Heart right ventricle (tissue), 16 donors: ENCODE measurements at regions not wholly inside any gene's neighbourhood (a gene's known extent, or its start where the extent isn't known, plus 50 kb on each side); places are given as distances from the start of the nearest gene placed in this dataset.

Experiments used
- ATAC-seq, 8 donors: fragments of 200-7000 bp; cut with Tn5 transposase; one replicate each; pipeline ENCODE4 v1.9.1; 2020; ENCODE audit warnings: mild to moderate bottlenecking in 8 of 8, moderate library complexity in 8 of 8, moderate number of reproducible peaks in 1 of 8
- DNase-seq, 2 donors: peaks; one replicate each; pipeline ENCODE4 v3.0.0-alpha.2; 2020
- H3K27ac ChIP-seq, 10 donors: fragments of 200-600 bp; sonication (generic) in 2 of 10; one replicate each; pipeline versions ENCODE4 v1.5.0 to v1.8.0; 2020 to 2022; ENCODE audit warnings: mild to moderate bottlenecking in 3 of 10
- H3K27me3 ChIP-seq, 7 donors: fragments of 200-600 bp; one replicate each; pipeline ENCODE4 v1.8.0; 2021 to 2022; ENCODE audit warnings: mild to moderate bottlenecking in 2 of 7
- H3K36me3 ChIP-seq, 9 donors: fragments of 200-600 bp; sonication (generic) in 1 of 9; one replicate each; pipeline versions ENCODE4 v1.5.0 to v1.8.0; 2020 to 2022; ENCODE audit warnings: mild to moderate bottlenecking in 2 of 9
- H3K4me1 ChIP-seq, 9 donors: fragments of 200-600 bp; sonication (generic) in 1 of 9; one replicate each; pipeline versions ENCODE4 v1.5.0 to v1.8.0; 2020 to 2022; ENCODE audit warnings: mild to moderate bottlenecking in 4 of 9
- H3K4me3 ChIP-seq, 10 donors: fragments of 200-600 bp; sonication (generic) in 2 of 10; one replicate each; pipeline versions ENCODE4 v1.5.0 to v1.8.0; 2020 to 2022; ENCODE audit warnings: mild to moderate bottlenecking in 7 of 10, moderate library complexity in 2 of 10
- H3K9me3 ChIP-seq, 11 donors: fragments of 200-600 bp in 10 of 11; sonication (generic) in 2 of 11; one replicate each; pipeline versions ENCODE4 v1.5.0 to v1.8.0; 2013 to 2022; ENCODE audit warnings: mild to moderate bottlenecking in 2 of 11, control low read depth in 1 of 11, moderate library complexity in 1 of 11
- WGBS, 2 donors: extraction: QIAGEN DNeasy Blood & Tissue Kit; methylation state at CpG; one replicate each; pipeline ENCODE4 v1.1.7; 2013; ENCODE audit warnings: inconsistent platforms in 1 of 2; 5-methylcytosine and 5-hydroxymethylcytosine counted together
- intact Hi-C, 10 donors: fragments of 100-400 bp; cut with DNase I; formaldehyde crosslinking; loops; one replicate each; pipeline versions ENCODE4 v1.11.1 to v1.14.2; 2022
- TF ChIP-seq, protein P1 (sequence below), 9 donors: fragments of 200-600 bp; sonication (generic) in 2 of 9; IDR thresholded peaks; one replicate each; pipeline versions ENCODE4 v1.5.0 to v1.8.0; 2021 to 2022; ENCODE audit warnings: antibody characterized with exemption in 9 of 9, mild to moderate bottlenecking in 5 of 9, moderate library complexity in 1 of 9
- donor health status: Arrhythmogenic right ventricular cardiomyopathy.
- donor health status: ischemic (EF 13 %, LVEDD 7.1; RV severe dilation, severe dysfunction).
- donor health status: healthy with polysubstance abuse.
- donor health status: DM: no; HTN: yes; CAD: no.
- donor health status: DM: no; HTN: no; CAD: no.
- donor health status: ischemic (EF 25% LVEDD 6.9; RV normal size, moderate dysfunction).
- donor health status: ischemic (EF 25% LVEDD 5.7; RV mildly dilated, moderate dysfunction).
- donor health status: healthy.
- donor health status: DM: yes; HTN: yes; CAD: no.
- donor health status: Ischemic cardiomyopathy.
- donor health status: ischemic (EF 35%, LVEDD 5.7; RV mildly dilated, moderate dysfunction).
- donor health status: nonischemic (EF 11% LVEDD 7.7; RV severe dilation, severe dysfunction).
- donor health status: DM: yes; HTN: yes; CAD: no.
- donor health status: PGD.
- donor health status: ischemic (EF 29% LVEDD 5.4; RV normal size, mild dysfunction).
- donor health status: nonischemic (EF 23%, LVEDD 6.1; RV moderate dilation, normal function).

GRCh38 chrX:20530406-20530921 lies 263.8 kb upstream of the RPS6KA3 start:
- Histone ChIP-seq H3K4me3 (peak overlapping the region in 5 of 10 donors; percentile 20 to 33 (median 24)), H3K4me1 (no peaks in the 10 kb centered on the region), H3K27ac (peak overlapping the region in 2 of 10 donors; percentile 2 to 31), H3K9me3 (no peaks in the 10 kb centered on the region), H3K36me3 (no peaks in the 10 kb centered on the region), H3K27me3 (peaks cover 0 to 78% (median 0%) of the 10 kb centered on the region in 7 donors)
- intact Hi-C loops, result loop anchor here in 5 of 10 donors (2.0 to 10.0 kb wide), 7 partner anchors 844 to 1447 kb away; partner anchors contain the start of gene CNKSR2 (in 1 of the 5)
- ATAC-seq (peak in 6 of 8 donors; percentile 39 to 73 (median 58)), DNase-seq (peak in 1 of 2 donors; percentile 33)
- WGBS, 2 donors, result 2 to 4% methylated on average over 9 of the region's 9 CpGs
- TF ChIP-seq, protein P1, sequence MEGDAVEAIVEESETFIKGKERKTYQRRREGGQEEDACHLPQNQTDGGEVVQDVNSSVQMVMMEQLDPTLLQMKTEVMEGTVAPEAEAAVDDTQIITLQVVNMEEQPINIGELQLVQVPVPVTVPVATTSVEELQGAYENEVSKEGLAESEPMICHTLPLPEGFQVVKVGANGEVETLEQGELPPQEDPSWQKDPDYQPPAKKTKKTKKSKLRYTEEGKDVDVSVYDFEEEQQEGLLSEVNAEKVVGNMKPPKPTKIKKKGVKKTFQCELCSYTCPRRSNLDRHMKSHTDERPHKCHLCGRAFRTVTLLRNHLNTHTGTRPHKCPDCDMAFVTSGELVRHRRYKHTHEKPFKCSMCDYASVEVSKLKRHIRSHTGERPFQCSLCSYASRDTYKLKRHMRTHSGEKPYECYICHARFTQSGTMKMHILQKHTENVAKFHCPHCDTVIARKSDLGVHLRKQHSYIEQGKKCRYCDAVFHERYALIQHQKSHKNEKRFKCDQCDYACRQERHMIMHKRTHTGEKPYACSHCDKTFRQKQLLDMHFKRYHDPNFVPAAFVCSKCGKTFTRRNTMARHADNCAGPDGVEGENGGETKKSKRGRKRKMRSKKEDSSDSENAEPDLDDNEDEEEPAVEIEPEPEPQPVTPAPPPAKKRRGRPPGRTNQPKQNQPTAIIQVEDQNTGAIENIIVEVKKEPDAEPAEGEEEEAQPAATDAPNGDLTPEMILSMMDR (IDR thresholded peaks at IDR 0.05), result peak; percentile 23 to 78 (median 64)

- H3K27ac ChIP-seq, result peak overlapping the region in 1 of 10 donors; percentile 2
- WGBS, 2 donors, result 0 to 11% methylated on average over 1 of the region's 1 CpG
- H3K4me1 ChIP-seq, result no peaks in the 10 kb centered on the region
- H3K4me3 ChIP-seq, result peak overlapping the region in 5 of 10 donors; percentile 20 to 33 (median 24)
- ATAC-seq, result no peak
- intact Hi-C loops, result loop anchor here in 9 of 10 donors (2.0 to 10.0 kb wide), 12 partner anchors 845 to 1448 kb away; partner anchors contain the start of gene CNKSR2 (in 1 of the 9)
- H3K27me3 ChIP-seq, result peaks cover 0 to 70% (median 0%) of the 10 kb centered on the region in 7 donors
- H3K36me3 ChIP-seq, result no peaks in the 10 kb centered on the region
- TF ChIP-seq, protein P1 (IDR thresholded peaks at IDR 0.05), result no peak
- no peak for DNase-seq
- no peaks in the 10 kb centered on the region for H3K9me3 ChIP-seq
These were observed 263.0 kb upstream of the RPS6KA3 start for GRCh38 chrX:20529711-20530110.

- Histone ChIP-seq H3K27ac (no peak overlapping the region), H3K36me3 (no peaks in the 10 kb centered on the region), H3K9me3 (no peaks in the 10 kb centered on the region), H3K27me3 (peaks cover 0 to 67% (median 0%) of the 10 kb centered on the region in 7 donors), H3K4me3 (no peak overlapping the region), H3K4me1 (no peaks in the 10 kb centered on the region)
- intact Hi-C loops, result loop anchor here in 8 of 10 donors (5.0 to 10.0 kb wide), 9 partner anchors 946 to 1446 kb away; no protein-coding TSS in a partner anchor
- TF ChIP-seq, protein P1 (IDR thresholded peaks at IDR 0.05), result no peak
- ATAC-seq (peak in 2 of 8 donors; percentile 30 to 56), DNase-seq (no peak)
- WGBS, 2 donors, result 7 to 12% methylated on average over 9 of the region's 9 CpGs
These were observed 262.6 kb upstream of the RPS6KA3 start for GRCh38 chrX:20529301-20529700.

DNA sequence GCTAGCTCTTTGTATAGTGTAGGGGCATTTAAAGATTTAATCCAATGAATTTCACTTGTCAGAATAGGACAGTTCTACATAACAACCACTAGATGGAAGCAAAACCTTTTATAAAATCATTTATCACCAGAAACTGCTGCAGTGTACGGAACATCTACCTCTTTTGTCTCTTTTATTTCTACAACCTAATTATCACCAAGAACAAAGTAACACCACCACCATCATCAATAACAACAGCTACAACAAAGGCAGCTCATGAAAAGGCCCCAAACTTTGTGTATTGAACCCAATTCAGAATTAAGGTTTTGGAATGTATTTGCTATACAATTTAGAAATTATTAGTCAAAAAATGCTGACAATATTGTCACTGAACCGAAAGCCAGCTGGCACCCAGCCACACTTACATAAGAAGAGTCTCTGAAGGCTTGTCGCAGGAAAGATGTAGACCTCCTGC lies 260.9 kb upstream of the RPS6KA3 start:
- Histone ChIP-seq H3K27ac (no peak overlapping the region), H3K9me3 (no peaks in the 10 kb centered on the region), H3K36me3 (no peaks in the 10 kb centered on the region), H3K27me3 (peaks cover 0 to 56% (median 0%) of the 10 kb centered on the region in 7 donors), H3K4me3 (no peak overlapping the region), H3K4me1 (no peaks in the 10 kb centered on the region)
- ATAC-seq, result peak in 2 of 8 donors; percentile 35 to 59
- intact Hi-C loops, result loop anchor here in 8 of 10 donors (5.0 to 10.0 kb wide), 9 partner anchors 947 to 1447 kb away; no protein-coding TSS in a partner anchor
- peak in 1 of 2 donors; percentile 6 for DNase-seq
- TF ChIP-seq, protein P1 (IDR thresholded peaks at IDR 0.05), result peak; percentile 7 to 70 (median 54)
- 2 to 3% methylated on average over 3 of the region's 3 CpGs for WGBS, 2 donors
